HEK293T (cell line): ENCODE measurements at regions not wholly inside any gene's neighbourhood (a gene's known extent, or its start where the extent isn't known, plus 50 kb on each side); places are given as distances from the start of the nearest gene placed in this dataset.

Source experiments
- CTCF ChIA-PET: fragments of 350-600 bp; formaldehyde crosslinking; extraction: SDS; loops from one replicate; lab custom pipeline; 2021; ENCODE audit warnings: antibody characterized with exemption, inconsistent platforms; lab: Yijun Ruan, JAX
- POLR2A ChIA-PET: fragments of 350-600 bp; formaldehyde crosslinking; extraction: SDS; loops from one replicate; lab custom pipeline; 2020; ENCODE audit warnings: antibody characterized with exemption, inconsistent platforms; lab: Yijun Ruan, JAX
- DNase-seq: peaks from one replicate; pipeline ENCODE4 v3.0.0; 2012; ENCODE audit warnings: mixed read lengths; ENCODE audit errors: extremely low spot score
- ARNT ChIP-seq: fragments of 450-650 bp; IDR thresholded peaks from 2 replicates; pipeline ENCODE4 v1.6.1; 2017; ENCODE audit warnings: mild to moderate bottlenecking
- BHLHE40 ChIP-seq: fragments of 450-650 bp; IDR thresholded peaks from 2 replicates; pipeline ENCODE4 v1.6.1; 2016; ENCODE audit warnings: mild to moderate bottlenecking, moderate library complexity, borderline replicate concordance
- CTBP1 ChIP-seq: fragments of 450-650 bp; IDR thresholded peaks from 2 replicates; pipeline ENCODE4 v1.6.1; 2016; ENCODE audit warnings: borderline replicate concordance
- ELF4 ChIP-seq: fragments of 450-650 bp; IDR thresholded peaks from 2 replicates; pipeline ENCODE4 v1.6.1; 2017; ENCODE audit warnings: antibody characterized with exemption
- FOXA1 ChIP-seq: fragments of 450-650 bp; IDR thresholded peaks from 2 replicates; pipeline ENCODE4 v1.6.1; 2016; ENCODE audit warnings: mild to moderate bottlenecking
- FOXK2 ChIP-seq: fragments of 450-650 bp; IDR thresholded peaks from 2 replicates; pipeline ENCODE4 v1.6.1; 2016; ENCODE audit warnings: mild to moderate bottlenecking
- FOXM1 ChIP-seq: fragments of 450-650 bp; IDR thresholded peaks from 2 replicates; pipeline ENCODE4 v1.6.1; 2017; ENCODE audit warnings: mild to moderate bottlenecking, borderline replicate concordance
- HDGF ChIP-seq: fragments of 450-650 bp; IDR thresholded peaks from 2 replicates; pipeline ENCODE4 v1.6.1; 2017; ENCODE audit warnings: antibody characterized with exemption, borderline replicate concordance
- L3MBTL2 ChIP-seq: fragments of 450-650 bp; conservative IDR thresholded peaks from 2 replicates; pipeline ENCODE4 v1.6.1; 2016; ENCODE audit warnings: mild to moderate bottlenecking
- LEF1 ChIP-seq: fragments of 450-650 bp; IDR thresholded peaks from 2 replicates; pipeline ENCODE4 v1.6.1; 2017; ENCODE audit warnings: mild to moderate bottlenecking, borderline replicate concordance
- NFRKB ChIP-seq: fragments of 450-650 bp; IDR thresholded peaks from 2 replicates; pipeline ENCODE4 v1.6.1; 2016; ENCODE audit warnings: mild to moderate bottlenecking, moderate library complexity
- SP1 ChIP-seq: fragments of 450-650 bp; IDR thresholded peaks from 2 replicates; pipeline ENCODE4 v1.6.1; 2017
- SUZ12 ChIP-seq: fragments of 450-650 bp; IDR thresholded peaks from 2 replicates; pipeline ENCODE4 v1.6.1; 2016; ENCODE audit warnings: mild to moderate bottlenecking
- TARDBP ChIP-seq: fragments of 450-650 bp; IDR thresholded peaks from 2 replicates; pipeline ENCODE4 v1.6.1; 2016
- ZNF384 ChIP-seq: fragments of 450-650 bp; IDR thresholded peaks from 2 replicates; pipeline ENCODE4 v1.6.1; 2016
- TF ChIP-seq, protein P1 (sequence below): fragments of 450-650 bp; IDR thresholded peaks from 2 replicates; pipeline ENCODE4 v1.6.1; 2016

DNA sequence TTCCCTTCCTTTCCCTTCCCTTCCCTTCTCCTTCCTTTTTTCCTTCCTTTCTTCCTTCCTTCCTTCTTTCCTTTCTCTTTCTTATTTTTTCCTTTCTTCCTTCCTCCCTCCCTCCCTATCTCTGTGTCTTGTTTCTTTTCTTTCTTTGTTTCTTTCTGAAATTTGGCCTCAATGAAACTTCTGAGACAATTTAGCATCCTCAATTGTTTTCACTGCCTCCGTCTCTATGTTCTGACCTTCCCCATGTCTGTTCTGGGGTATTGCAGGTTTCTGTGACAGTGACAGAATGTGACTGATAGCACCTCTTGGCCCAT, 81.7 kb upstream of the PAX1 start:
- no peak for TF ChIP-seq SP1
- no peak for TF ChIP-seq ZNF384
- POLR2A ChIA-PET, result no interaction called here
- DNase-seq, result no peak
- CTCF ChIA-PET, result interaction anchor here (1.1 kb wide), 1 partner anchor 9 kb away, joined by 3 read pairs; no protein-coding TSS in a partner anchor

DNA sequence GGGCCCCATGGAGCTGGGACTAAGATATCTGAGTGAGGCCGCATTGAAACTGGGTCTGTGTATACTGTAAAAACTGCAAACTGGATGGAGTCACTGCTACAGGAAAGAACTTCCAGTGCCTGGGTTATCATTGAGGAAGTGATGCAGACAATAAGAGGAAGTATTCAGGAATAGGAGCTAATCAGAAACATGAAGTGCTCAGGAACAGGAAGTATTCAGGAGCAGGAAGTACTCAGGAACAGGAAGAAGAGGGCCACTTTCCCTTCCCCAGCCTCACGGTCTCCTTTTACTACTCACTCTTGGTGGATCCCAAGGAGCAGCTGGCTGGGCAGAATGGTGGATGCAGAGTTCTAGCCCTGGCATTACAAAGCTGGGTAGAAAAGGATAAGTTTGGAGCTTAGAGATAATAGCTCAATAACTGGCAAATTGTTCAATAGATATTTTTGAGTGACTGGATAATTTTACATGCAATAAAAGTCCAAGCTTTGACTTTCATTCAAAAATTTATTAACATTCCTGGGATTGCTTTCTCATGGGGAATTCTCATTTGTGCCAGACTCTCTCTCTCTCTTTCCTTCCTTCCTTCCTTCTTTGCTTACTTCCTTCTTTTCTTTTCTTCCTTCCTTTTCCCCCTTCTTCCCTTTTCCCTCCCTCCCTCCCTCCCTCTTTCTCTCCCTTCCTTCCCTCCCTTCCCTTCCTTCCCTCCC, 82.2 kb upstream of the PAX1 start:
- POLR2A ChIA-PET, result no interaction called here
- CTCF ChIA-PET, result interaction anchor here (0.9 to 1.1 kb wide), 2 partner anchors 8 to 785 kb away, joined by 3 read pairs; no protein-coding TSS in a partner anchor
- DNase-seq, result no peak
- no peak for TF ChIP-seq ZNF384
- no peak for TF ChIP-seq BHLHE40
- no peak for TF ChIP-seq FOXA1
- no peak for TF ChIP-seq SUZ12

DNA sequence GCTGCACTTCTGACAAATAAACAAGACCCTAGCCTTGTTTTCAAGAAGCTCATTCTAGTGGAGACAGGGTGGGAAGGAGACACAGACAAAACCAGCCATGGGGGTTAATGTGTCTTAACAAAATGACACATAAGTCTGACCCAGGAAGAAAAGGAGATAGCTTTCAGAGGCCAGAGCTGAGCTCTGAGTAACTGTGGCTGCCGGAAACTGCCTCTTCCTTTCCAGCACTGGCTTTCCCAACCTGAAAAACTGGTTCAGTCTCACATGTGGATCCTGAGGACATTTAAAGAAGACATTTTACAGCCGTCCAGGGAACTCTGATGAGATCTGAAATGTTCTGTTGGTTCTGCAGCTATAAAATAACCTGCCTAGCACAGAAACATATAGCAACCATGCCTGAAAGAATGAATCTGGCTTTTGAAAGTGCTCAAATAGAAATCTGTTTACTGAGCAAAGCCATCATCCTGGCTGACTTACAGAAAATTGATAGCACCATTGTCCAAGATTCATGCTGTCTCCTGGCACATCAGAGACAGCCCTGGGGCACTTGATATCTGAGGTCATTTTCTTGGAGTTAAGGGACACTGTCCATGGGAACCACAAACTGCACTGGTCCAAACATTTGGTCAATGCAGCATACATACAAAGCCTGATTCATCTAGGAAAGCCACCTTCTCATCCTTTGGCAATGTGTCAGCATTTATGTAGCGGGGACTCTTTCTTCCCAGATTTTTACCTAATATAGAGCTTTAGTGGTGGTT, 83.2 kb upstream of the PAX1 start:
- DNase-seq, result no peak

DNA sequence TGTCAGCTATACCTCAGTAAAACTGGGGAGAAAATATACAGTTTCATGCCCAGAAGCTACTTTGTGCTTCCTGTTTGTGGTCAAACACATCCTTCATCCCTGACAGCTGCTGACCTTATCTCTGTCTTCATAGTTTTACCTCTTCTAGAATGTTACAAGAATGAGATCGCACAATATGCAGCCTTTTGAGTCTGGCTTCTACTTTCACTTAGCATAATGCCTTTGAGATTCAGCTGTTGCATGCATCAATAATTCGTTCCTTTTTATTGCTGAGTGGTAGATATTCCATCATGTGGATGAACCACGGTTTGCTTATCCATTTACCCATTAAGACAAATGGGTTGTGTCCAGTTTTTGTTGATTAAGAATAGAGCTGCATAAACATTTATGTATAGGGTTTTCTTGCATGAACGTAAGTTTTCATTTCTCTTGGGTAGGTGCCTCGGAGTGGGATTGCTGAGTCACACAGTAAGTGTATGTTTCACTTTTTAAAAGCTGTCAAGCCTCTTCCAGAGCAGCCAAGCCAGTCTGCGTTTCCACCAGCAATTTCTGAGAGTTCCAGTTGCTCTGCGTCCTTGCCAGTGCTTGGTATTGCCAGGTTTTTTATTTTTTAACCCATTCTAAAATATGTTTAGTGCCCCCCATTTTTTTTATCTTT, 86.6 kb upstream of the PAX1 start:
- POLR2A ChIA-PET, result no interaction called here
- CTCF ChIA-PET, result interaction anchor here (0.6 kb wide), 1 partner anchor 384 kb away, joined by 3 read pairs; no protein-coding TSS in a partner anchor

More for the DNA sequence above, 83.2 kb upstream of the PAX1 start:
- no peak for TF ChIP-seq ZNF384
- no peak for TF ChIP-seq ARNT
- TF ChIP-seq SUZ12, result no peak
- no peak for TF ChIP-seq L3MBTL2
- no peak for TF ChIP-seq HDGF
- TF ChIP-seq ELF4, result no peak
- TF ChIP-seq LEF1, result no peak
- ChIA-PET POLR2A (no interaction called here), CTCF (interaction anchor here (0.9 kb wide), 1 partner anchor 785 kb away, joined by 3 read pairs; no protein-coding TSS in a partner anchor)

DNA sequence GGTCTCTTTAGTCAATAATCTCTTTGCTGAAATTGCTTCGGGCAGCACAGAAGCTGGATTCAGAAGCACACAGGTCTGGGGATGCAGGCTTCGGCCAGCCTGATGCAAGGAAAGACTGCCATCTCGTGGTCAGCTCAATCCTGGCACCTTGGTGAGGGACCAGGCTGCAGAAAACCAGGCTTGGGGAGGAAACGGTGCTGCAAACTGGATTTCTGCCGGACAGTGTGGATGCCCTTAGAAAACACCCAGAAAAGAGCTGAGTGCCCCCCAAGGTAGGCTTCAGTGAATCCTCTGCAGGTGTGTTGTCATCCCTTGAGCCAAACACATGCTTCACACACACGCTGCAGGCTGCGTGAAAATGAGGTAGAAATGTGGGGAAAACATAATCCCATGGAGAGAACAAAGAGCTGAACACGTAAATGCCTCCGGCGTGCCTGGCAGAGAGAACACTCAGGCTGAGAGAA, 89.8 kb upstream of the PAX1 start:
- ChIA-PET POLR2A (no interaction called here), CTCF (interaction anchor here (0.7 to 2.1 kb wide), 10 partner anchors 8 to 778 kb away, joined by 3 to 16 read pairs (median 4); no protein-coding TSS in a partner anchor)
- peak; percentile 82 for DNase-seq
- no peak for TF ChIP-seq FOXM1
- no peak for TF ChIP-seq NFRKB
- TF ChIP-seq LEF1, result no peak
- TF ChIP-seq CTBP1, result no peak
- TF ChIP-seq, protein P1, sequence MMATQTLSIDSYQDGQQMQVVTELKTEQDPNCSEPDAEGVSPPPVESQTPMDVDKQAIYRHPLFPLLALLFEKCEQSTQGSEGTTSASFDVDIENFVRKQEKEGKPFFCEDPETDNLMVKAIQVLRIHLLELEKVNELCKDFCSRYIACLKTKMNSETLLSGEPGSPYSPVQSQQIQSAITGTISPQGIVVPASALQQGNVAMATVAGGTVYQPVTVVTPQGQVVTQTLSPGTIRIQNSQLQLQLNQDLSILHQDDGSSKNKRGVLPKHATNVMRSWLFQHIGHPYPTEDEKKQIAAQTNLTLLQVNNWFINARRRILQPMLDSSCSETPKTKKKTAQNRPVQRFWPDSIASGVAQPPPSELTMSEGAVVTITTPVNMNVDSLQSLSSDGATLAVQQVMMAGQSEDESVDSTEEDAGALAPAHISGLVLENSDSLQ, result no peak
- no peak for TF ChIP-seq FOXK2
- no peak for TF ChIP-seq BHLHE40
- TF ChIP-seq SUZ12, result no peak
- no peak for TF ChIP-seq FOXA1
- no peak for TF ChIP-seq HDGF

More for the DNA sequence above, 86.6 kb upstream of the PAX1 start:
- no peak for TF ChIP-seq SUZ12
- no peak for TF ChIP-seq TARDBP
- no peak for TF ChIP-seq ZNF384
- no peak for TF ChIP-seq L3MBTL2
- TF ChIP-seq ELF4, result no peak
- no peak for TF ChIP-seq SP1
- no peak for TF ChIP-seq FOXA1
- TF ChIP-seq, protein P1, result no peak
- no peak for TF ChIP-seq CTBP1
- no peak for TF ChIP-seq ARNT
- TF ChIP-seq HDGF, result no peak
- no peak for TF ChIP-seq FOXM1
- no peak for TF ChIP-seq LEF1
- no peak for TF ChIP-seq BHLHE40
- TF ChIP-seq NFRKB, result no peak
- TF ChIP-seq FOXK2, result no peak
- no peak for DNase-seq

DNA sequence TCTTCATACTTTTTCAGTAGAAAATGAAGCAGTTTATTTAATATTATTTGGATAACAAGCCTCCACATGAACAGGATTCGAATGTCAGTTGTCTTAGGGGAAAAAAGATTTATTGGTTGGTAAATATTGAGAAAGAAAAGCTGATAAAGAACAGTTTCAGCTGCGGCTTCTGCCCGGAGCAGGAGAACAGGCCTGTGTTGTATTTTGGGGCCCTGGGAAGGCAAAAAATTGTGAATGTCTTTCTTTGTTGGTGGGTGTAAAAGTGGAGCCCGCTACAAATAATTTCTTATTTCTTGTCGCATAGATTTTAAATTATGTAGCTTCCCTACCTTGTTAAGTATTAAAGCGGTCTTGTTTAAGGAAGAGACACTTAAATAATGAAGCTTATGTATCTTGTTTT, 90.5 kb upstream of the PAX1 start:
- no peak for DNase-seq
- ChIA-PET CTCF (interaction anchor here (0.6 to 2.1 kb wide), 12 partner anchors 9 to 778 kb away, joined by 3 to 16 read pairs (median 4); no protein-coding TSS in a partner anchor), POLR2A (interaction anchor here (1.0 kb wide), 1 partner anchor 92 kb away, joined by 3 read pairs; no protein-coding TSS in a partner anchor)
- TF ChIP-seq SP1, result no peak
- TF ChIP-seq FOXK2, result no peak
- no peak for TF ChIP-seq CTBP1
- no peak for TF ChIP-seq ZNF384
- TF ChIP-seq, protein P1, result no peak
- TF ChIP-seq LEF1, result no peak
